ENCODE measurements at regions not wholly inside any gene's neighbourhood (a gene's known extent, or its start where the extent isn't known, plus 50 kb on each side); places are given as distances from the start of the nearest gene placed in this dataset.

GRCh38 chr5:162325143-162325727, 257.7 kb downstream of the GABRG2 start:
- DNase-seq = no peak

- no peak for DNase-seq
These were observed 267.4 kb downstream of the GABRG2 start for GRCh38 chr5:162334944-162335343.

- DNase-seq = no peak
These were observed 292.9 kb downstream of the GABRG2 start for GRCh38 chr5:162360373-162360931.

- DNase-seq = no peak
These were observed 304.7 kb downstream of the GABRG2 start for GRCh38 chr5:162372256-162372655.

GRCh38 chr5:162377895-162378294, 310.3 kb downstream of the GABRG2 start:
- no peak for DNase-seq

- no peak for DNase-seq
These were observed 315.3 kb downstream of the GABRG2 start for GRCh38 chr5:162382839-162383238.

GRCh38 chr5:162384225-162384624, 316.7 kb downstream of the GABRG2 start:
- DNase-seq = no peak

GRCh38 chr5:162391833-162392232, 324.3 kb downstream of the GABRG2 start:
- no peak for DNase-seq

- no peak for DNase-seq
These were observed 324.8 kb downstream of the GABRG2 start for GRCh38 chr5:162392336-162392735.

- DNase-seq = no peak
These were observed 326.0 kb downstream of the GABRG2 start for GRCh38 chr5:162393534-162393933.

GRCh38 chr5:162407614-162408013, 340.0 kb downstream of the GABRG2 start:
- DNase-seq = no peak

- no peak for DNase-seq
These were observed 342.8 kb downstream of the GABRG2 start for GRCh38 chr5:162410365-162410764.

GRCh38 chr5:162429142-162429541, 361.6 kb downstream of the GABRG2 start:
- no peak for DNase-seq

- no peak for DNase-seq
These were observed 366.7 kb downstream of the GABRG2 start for GRCh38 chr5:162434281-162434680.

GRCh38 chr5:162436055-162436454, 368.5 kb downstream of the GABRG2 start:
- DNase-seq = no peak

- no peak for DNase-seq
These were observed 376.7 kb downstream of the GABRG2 start for GRCh38 chr5:162444129-162444762.

GRCh38 chr5:162456086-162456485, 388.5 kb downstream of the GABRG2 start:
- DNase-seq = no peak

GRCh38 chr5:162466011-162466410, 398.4 kb downstream of the GABRG2 start:
- no peak for DNase-seq

- DNase-seq = no peak
These were observed 405.6 kb downstream of the GABRG2 start for GRCh38 chr5:162473041-162473714.

GRCh38 chr5:162474239-162474638, 406.7 kb downstream of the GABRG2 start:
- DNase-seq = no peak

- no peak for DNase-seq
These were observed 416.5 kb downstream of the GABRG2 start for GRCh38 chr5:162484095-162484494.

GRCh38 chr5:162484986-162485385, 417.4 kb downstream of the GABRG2 start:
- DNase-seq = no peak

GRCh38 chr5:162485666-162486292, 418.2 kb downstream of the GABRG2 start:
- no peak for DNase-seq

Measured in central memory CD4-positive, alpha-beta T cell (primary cell).